Ishikawa (cell line): ENCODE measurements at regions not wholly inside any gene's neighbourhood (a gene's known extent, or its start where the extent isn't known, plus 50 kb on each side); places are given as distances from the start of the nearest gene placed in this dataset.

Experiments used
- CEBPB ChIP-seq: IDR thresholded peaks from 2 replicates; pipeline ENCODE4 v1.6.1; 2012
- TAF1 ChIP-seq: IDR thresholded peaks from 2 replicates; pipeline ENCODE4 v1.6.1; 2012; ENCODE audit warnings: low read depth, mild to moderate bottlenecking

GRCh38 chr12:124432376-124432775, 135.0 kb downstream of the NCOR2 start:
- no peak for TF ChIP-seq CEBPB
- TF ChIP-seq TAF1: no peak
